ENCODE measurements at regions not wholly inside any gene's neighbourhood (a gene's known extent, or its start where the extent isn't known, plus 50 kb on each side); places are given as distances from the start of the nearest gene placed in this dataset.

- Histone ChIP-seq H3K27me3 (ENCODE audit: control insufficient read depth, insufficient read depth, low read length) (no peaks in the 10 kb centered on the region), H3K4me3 (ENCODE audit: low read depth, low read length) (no peak overlapping the region), H3K36me3 (ENCODE audit: control insufficient read depth, insufficient read depth, low read length) (no peaks in the 10 kb centered on the region)
- ChIA-PET CTCF (interaction anchor here (0.6 to 2.6 kb wide), 3 partner anchors 104 to 322 kb away, joined by 3 to 16 read pairs (median 4); no protein-coding TSS in a partner anchor), POLR2A (no interaction called here)
- DNase-seq (ENCODE audit: low read depth), result peak; percentile 73
- TF ChIP-seq CTCF (IDR thresholded peaks at IDR 0.05; ENCODE audit: insufficient read depth, low read depth, low read length), result no peak
Observed at GRCh38 chr4:106495476-106495875, 126.9 kb upstream of the GIMD1 start.

GRCh38 chr4:106494066-106494465 is 125.5 kb upstream of the GIMD1 start:
- no peak for DNase-seq (ENCODE audit: low read depth)
- Histone ChIP-seq H3K4me3 (ENCODE audit: low read depth, low read length) (no peak overlapping the region), H3K36me3 (ENCODE audit: control insufficient read depth, insufficient read depth, low read length) (no peaks in the 10 kb centered on the region), H3K27me3 (ENCODE audit: control insufficient read depth, insufficient read depth, low read length) (no peaks in the 10 kb centered on the region)
- ChIA-PET POLR2A (no interaction called here), CTCF (interaction anchor here (1.0 to 2.6 kb wide), 2 partner anchors 124 to 325 kb away, joined by 3 to 16 read pairs; no protein-coding TSS in a partner anchor)
- no peak for TF ChIP-seq CTCF (IDR thresholded peaks at IDR 0.05; ENCODE audit: insufficient read depth, low read depth, low read length)

- ChIA-PET POLR2A (no interaction called here), CTCF (interaction anchor here (1.5 kb wide), 1 partner anchor 49 kb away, joined by 3 read pairs; no protein-coding TSS in a partner anchor)
- Histone ChIP-seq H3K27me3 (ENCODE audit: control insufficient read depth, insufficient read depth, low read length) (no peaks in the 10 kb centered on the region), H3K4me3 (ENCODE audit: low read depth, low read length) (no peak overlapping the region), H3K36me3 (ENCODE audit: control insufficient read depth, insufficient read depth, low read length) (no peaks in the 10 kb centered on the region)
- no peak for TF ChIP-seq CTCF (IDR thresholded peaks at IDR 0.05; ENCODE audit: insufficient read depth, low read depth, low read length)
- DNase-seq (ENCODE audit: low read depth), result no peak
Observed at GRCh38 chr4:106493086-106493485, 124.5 kb upstream of the GIMD1 start.

GRCh38 chr4:106486533-106486932 is 118.0 kb upstream of the GIMD1 start:
- Histone ChIP-seq H3K4me3 (ENCODE audit: low read depth, low read length) (no peak overlapping the region), H3K27me3 (ENCODE audit: control insufficient read depth, insufficient read depth, low read length) (no peaks in the 10 kb centered on the region), H3K36me3 (ENCODE audit: control insufficient read depth, insufficient read depth, low read length) (no peaks in the 10 kb centered on the region)
- no peak for DNase-seq (ENCODE audit: low read depth)
- ChIA-PET POLR2A (no interaction called here), CTCF (no interaction called here)
- no peak for TF ChIP-seq CTCF (IDR thresholded peaks at IDR 0.05; ENCODE audit: insufficient read depth, low read depth, low read length)

GRCh38 chr4:106481801-106482200 is 113.2 kb upstream of the GIMD1 start:
- no peak for TF ChIP-seq CTCF (IDR thresholded peaks at IDR 0.05; ENCODE audit: insufficient read depth, low read depth, low read length)
- CTCF ChIA-PET, result interaction anchor here (0.6 kb wide), 1 partner anchor 40 kb away, joined by 3 read pairs; no protein-coding TSS in a partner anchor
- Histone ChIP-seq H3K4me3 (ENCODE audit: low read depth, low read length) (no peak overlapping the region), H3K27me3 (ENCODE audit: control insufficient read depth, insufficient read depth, low read length) (no peaks in the 10 kb centered on the region), H3K36me3 (ENCODE audit: control insufficient read depth, insufficient read depth, low read length) (no peaks in the 10 kb centered on the region)
- POLR2A ChIA-PET, result no interaction called here
- DNase-seq (ENCODE audit: low read depth), result no peak
